ENCODE measurements at regions not wholly inside any gene's neighbourhood (a gene's known extent, or its start where the extent isn't known, plus 50 kb on each side); places are given as distances from the start of the nearest gene placed in this dataset.

DNA sequence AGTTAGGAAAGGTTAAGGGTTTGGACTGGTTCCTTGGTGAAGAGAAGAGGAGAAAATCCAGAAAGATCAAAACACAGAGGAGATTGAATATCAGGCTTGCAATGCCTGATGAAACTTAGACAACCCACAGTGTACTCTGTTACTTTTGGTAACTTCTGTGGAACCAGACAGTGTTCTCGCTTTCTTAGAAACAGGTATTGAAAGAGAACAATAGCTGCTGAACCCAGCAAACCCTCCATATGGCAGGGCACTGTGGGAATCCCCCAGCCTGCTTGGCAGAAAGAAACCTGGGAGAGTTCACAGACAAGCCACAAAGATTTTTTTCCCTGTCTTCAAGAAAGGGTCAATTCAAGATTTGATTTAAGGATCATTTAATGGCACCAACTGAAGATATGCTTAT, 342.8 kb downstream of the FOXA2 start:
- Histone ChIP-seq H2BK15ac (ENCODE audit: low read length) (no peak overlapping the region), H2AFZ (ENCODE audit: low read length) (no peak overlapping the region), H2AK5ac (ENCODE audit: low read depth, low read length) (no peak overlapping the region), H4K20me1 (replicated peaks in 1 of 2; ENCODE audit: control insufficient read depth in 1 of 2, insufficient read depth in 2 of 2, low read length in 2 of 2) (no peaks in the 10 kb centered on the region), H2BK20ac (ENCODE audit: low read length) (no peak overlapping the region), H3K4me1 (replicated peaks in 1 of 4; ENCODE audit: control insufficient read depth in 3 of 4, insufficient read depth in 4 of 4, low read length in 3 of 4) (no peaks in the 10 kb centered on the region), H4K8ac (ENCODE audit: extremely low read depth, insufficient read depth, low read length) (no peak overlapping the region), H2BK5ac (ENCODE audit: low read depth, low read length) (no peak overlapping the region), H3K36me3 (ENCODE audit: control insufficient read depth in 2 of 4, insufficient read depth in 4 of 4, low read length in 3 of 4) (no peaks in the 10 kb centered on the region), H3K4ac (replicated peaks; ENCODE audit: insufficient read length, low read depth, low read length) (no peak overlapping the region), H3K4me2 (ENCODE audit: insufficient read depth in 1 of 2, low read depth in 2 of 2, low read length in 2 of 2) (no peak overlapping the region), H3K27me3 (replicated peaks in 1 of 4; ENCODE audit: control insufficient read depth in 3 of 4, extremely low read depth in 1 of 4, insufficient read depth in 3 of 4, low read length in 3 of 4) (no peaks in the 10 kb centered on the region), H2BK120ac (replicated peaks; ENCODE audit: low read depth, low read length) (no peak overlapping the region), H3K9me3 (ENCODE audit: insufficient read depth in 2 of 2, low read depth in 1 of 2, low read length in 1 of 2) (no peaks in the 10 kb centered on the region), H3K18ac (ENCODE audit: extremely low read depth, low read length) (no peak overlapping the region), H2BK12ac (ENCODE audit: low read depth, low read length) (no peak overlapping the region), H3K4me3 (ENCODE audit: extremely low read depth in 1 of 4, insufficient read depth in 2 of 4, low read depth in 3 of 4, low read length in 4 of 4) (no peak overlapping the region), H4K5ac (ENCODE audit: insufficient read length, low read depth, low read length) (no peak overlapping the region), H3K79me2 (ENCODE audit: control insufficient read depth in 1 of 2, insufficient read depth in 2 of 2, low read length in 2 of 2) (no peaks in the 10 kb centered on the region), H3K56ac (replicated peaks; ENCODE audit: insufficient read length, low read depth, low read length) (no peak overlapping the region), H4K91ac (replicated peaks; ENCODE audit: insufficient read length, low read length) (no peak overlapping the region), H3K9ac (replicated peaks in 1 of 4; ENCODE audit: extremely low read depth in 1 of 4, low read depth in 3 of 4, low read length in 3 of 4) (no peak overlapping the region), H3K23ac (ENCODE audit: insufficient read length) (no peak overlapping the region), H3K23me2 (ENCODE audit: low read depth, low read length) (no peaks in the 10 kb centered on the region), H3K27ac (ENCODE audit: low read depth, low read length) (no peak overlapping the region), H3K79me1 (ENCODE audit: low read depth, low read length) (no peaks in the 10 kb centered on the region), H3K14ac (ENCODE audit: insufficient read length) (no peak overlapping the region)
- CTCF ChIA-PET (ENCODE audit: partially characterized antibody), result no interaction called here
- no peak for TF ChIP-seq SIRT6 (IDR thresholded peaks at IDR 0.05; ENCODE audit: low read length)
- no peak for TF ChIP-seq GABPA (IDR thresholded peaks at IDR 0.05; ENCODE audit: borderline replicate concordance, insufficient read depth, low read length)
- no peak for DNase-seq (ENCODE audit: low read depth in 1 of 2, low spot score in 2 of 2)
- POLR2A ChIA-PET (ENCODE audit: partially characterized antibody), result no interaction called here
- 100% methylated on average over 1 of the region's 1 CpG; no CpG with 5 or more reads in 1 of the 2 experiments for WGBS, 2 experiments (ENCODE audit: extremely low coverage in 1 of 2, insufficient coverage in 1 of 2, insufficient read length in 1 of 2, insufficient replicate concordance in 2 of 2, low coverage in 1 of 2, low lambda C conversion rate in 2 of 2, missing lambda C conversion rate in 1 of 2)
- FAIRE-seq, result no peak

All from H1 (cell line).